Smooth muscle cell (in vitro differentiated cells): ENCODE measurements at regions not wholly inside any gene's neighbourhood (a gene's known extent, or its start where the extent isn't known, plus 50 kb on each side); places are given as distances from the start of the nearest gene placed in this dataset.

Source experiments
- DNase-seq: peaks from one replicate; lab custom pipeline; 2025; ENCODE audit not compliant: unreplicated experiment; lab: John Stamatoyannopoulos, UW
- H2AFZ ChIP-seq: fragments of 200-600 bp; sonication (generic); 2 replicates; pipeline ENCODE4 v1.6.0; 2016; ENCODE audit warnings: antibody characterized with exemption, low read depth, mild to moderate bottlenecking
- H3F3A ChIP-seq: fragments of 200-600 bp; sonication (generic); 2 replicates; pipeline ENCODE4 v1.6.0; 2017; ENCODE audit warnings: antibody characterized with exemption, low read depth
- H3K27ac ChIP-seq: fragments of 200-600 bp; sonication (generic); 2 replicates; pipeline ENCODE4 v1.5.1; 2016; ENCODE audit warnings: low read depth, mild to moderate bottlenecking
- H3K27me3 ChIP-seq: fragments of 200-600 bp; sonication (generic); 2 replicates; pipeline ENCODE4 v1.6.1; 2016; ENCODE audit warnings: low read depth, mild to moderate bottlenecking
- H3K36me3 ChIP-seq: fragments of 200-600 bp; sonication (generic); 2 replicates; pipeline ENCODE4 v1.5.1; 2016; ENCODE audit warnings: low read depth
- H3K4me1 ChIP-seq: fragments of 200-600 bp; sonication (generic); 2 replicates; pipeline ENCODE4 v1.5.1; 2016; ENCODE audit warnings: low read depth
- H3K4me2 ChIP-seq: fragments of 200-600 bp; sonication (generic); 2 replicates; pipeline ENCODE4 v1.6.0; 2016; ENCODE audit warnings: mild to moderate bottlenecking
- H3K4me3 ChIP-seq: fragments of 200-600 bp; sonication (generic); 2 replicates; pipeline ENCODE4 v1.5.1; 2016; ENCODE audit warnings: mild to moderate bottlenecking
- H3K79me2 ChIP-seq: fragments of 200-600 bp; sonication (generic); 2 replicates; pipeline ENCODE4 v1.6.0; 2016; ENCODE audit warnings: low read depth, mild to moderate bottlenecking
- H3K9ac ChIP-seq: fragments of 200-600 bp; sonication (generic); 2 replicates; pipeline ENCODE4 v1.6.0; 2016; ENCODE audit warnings: low read depth
- H3K9me3 ChIP-seq: fragments of 200-600 bp; sonication (generic); replicated peaks from 2 replicates; pipeline ENCODE4 v1.5.1; 2016; ENCODE audit warnings: low read depth
- H4K20me1 ChIP-seq: fragments of 200-600 bp; sonication (generic); 2 replicates; pipeline ENCODE4 v1.6.0; 2016; ENCODE audit warnings: low read depth
- CTCF ChIP-seq: fragments of 200-600 bp; sonication (generic); IDR thresholded peaks from 2 replicates; pipeline ENCODE4 v1.5.1; 2017; ENCODE audit warnings: borderline replicate concordance, mild to moderate bottlenecking, antibody characterized with exemption; ENCODE audit not compliant: insufficient read depth, poor library complexity, severe bottlenecking
- WGBS: methylation state at CpG from one replicate; pipeline ENCODE4 v1.1.7; 2016; ENCODE audit warnings: low lambda C conversion rate; 5-methylcytosine and 5-hydroxymethylcytosine counted together

DNA sequence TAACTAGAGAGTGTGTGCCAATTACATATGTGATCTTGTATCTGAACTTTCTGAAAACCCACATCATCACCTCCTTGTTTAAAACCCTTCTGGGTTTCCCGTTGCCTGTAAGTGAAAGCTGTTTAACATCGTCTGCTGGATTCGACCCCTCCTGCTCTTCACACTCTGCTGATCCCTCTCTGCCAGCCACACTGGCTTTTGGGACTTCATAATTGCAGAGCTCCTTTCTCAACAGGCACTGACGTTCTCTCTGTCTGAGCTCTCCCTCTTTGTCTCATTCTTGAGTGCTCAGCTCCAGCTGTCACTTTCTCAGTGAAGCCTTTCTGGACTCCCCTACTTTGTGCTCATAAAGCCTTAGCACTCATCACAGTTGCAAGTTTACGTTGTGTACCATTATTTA is 153.9 kb downstream of the CEP135 start:
- Histone ChIP-seq H2AFZ (no peak overlapping the region), H3K9ac (no peak overlapping the region), H3K4me1 (peaks cover 6% of the 10 kb centered on the region), H3K4me2 (no peak overlapping the region), H3K79me2 (peaks cover 7% of the 10 kb centered on the region), H3K4me3 (no peak overlapping the region), H3K27me3 (no peaks in the 10 kb centered on the region), H3K9me3 (no peaks in the 10 kb centered on the region), H3K36me3 (no peaks in the 10 kb centered on the region), H3F3A (no peaks in the 10 kb centered on the region), H4K20me1 (no peaks in the 10 kb centered on the region), H3K27ac (no peak overlapping the region)
- no peak for DNase-seq
- WGBS = 25% methylated on average over 5 of the region's 5 CpGs
- TF ChIP-seq CTCF = no peak

DNA sequence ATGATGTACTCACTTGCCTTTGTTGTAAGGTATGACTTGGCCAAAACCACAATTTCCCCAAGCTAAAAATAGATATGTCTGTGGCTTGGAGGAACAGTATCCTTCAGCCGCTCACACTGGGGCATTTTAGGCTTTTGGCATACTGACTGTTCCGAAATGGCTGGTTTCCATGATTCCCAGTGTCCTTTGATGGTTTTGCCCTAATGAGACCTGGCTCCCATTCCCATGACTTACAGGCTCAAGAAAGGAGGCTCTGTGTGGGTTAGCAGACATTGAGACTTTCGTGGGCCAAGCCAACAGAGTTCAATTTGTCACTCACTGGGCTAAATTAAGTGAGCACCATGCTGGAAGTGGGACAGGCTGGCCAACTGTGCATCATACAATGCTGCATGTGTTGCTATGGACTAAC is 150.6 kb downstream of the CEP135 start:
- 67% methylated on average over 3 of the region's 3 CpGs for WGBS
- no peaks in the 10 kb centered on the region for H3F3A ChIP-seq
- no peaks in the 10 kb centered on the region for H3K9me3 ChIP-seq
- peaks cover 7% of the 10 kb centered on the region for H3K79me2 ChIP-seq
- no peak overlapping the region for H3K27ac ChIP-seq
- no peak overlapping the region for H3K9ac ChIP-seq
- H3K4me3 ChIP-seq = no peak overlapping the region
- peaks cover 3% of the 10 kb centered on the region for H4K20me1 ChIP-seq
- no peak overlapping the region for H3K4me2 ChIP-seq
- H3K4me1 ChIP-seq = peaks cover 4% of the 10 kb centered on the region
- no peak for TF ChIP-seq CTCF
- no peaks in the 10 kb centered on the region for H3K36me3 ChIP-seq
- H3K27me3 ChIP-seq = no peaks in the 10 kb centered on the region
- no peak overlapping the region for H2AFZ ChIP-seq
- no peak for DNase-seq

GRCh38 chr4:56093576-56093975 is 144.8 kb downstream of the CEP135 start:
- H4K20me1 ChIP-seq = peaks cover 9% of the 10 kb centered on the region
- no peaks in the 10 kb centered on the region for H3K4me1 ChIP-seq
- H3K9me3 ChIP-seq = no peaks in the 10 kb centered on the region
- no peak overlapping the region for H3K27ac ChIP-seq
- 89% methylated on average over 3 of the region's 3 CpGs for WGBS
- no peak overlapping the region for H3K4me3 ChIP-seq
- H3K9ac ChIP-seq = no peak overlapping the region
- H3K36me3 ChIP-seq = no peaks in the 10 kb centered on the region
- no peaks in the 10 kb centered on the region for H3K27me3 ChIP-seq
- H3F3A ChIP-seq = no peaks in the 10 kb centered on the region
- no peaks in the 10 kb centered on the region for H3K79me2 ChIP-seq
- DNase-seq = no peak
- no peak for TF ChIP-seq CTCF
- no peak overlapping the region for H2AFZ ChIP-seq
- H3K4me2 ChIP-seq = no peak overlapping the region

- H2AFZ ChIP-seq = no peak overlapping the region
- no peak overlapping the region for H3K4me2 ChIP-seq
- no peaks in the 10 kb centered on the region for H3K79me2 ChIP-seq
- peaks cover 8% of the 10 kb centered on the region for H4K20me1 ChIP-seq
- DNase-seq = no peak
- no peak overlapping the region for H3K9ac ChIP-seq
- H3K36me3 ChIP-seq = no peaks in the 10 kb centered on the region
- no peaks in the 10 kb centered on the region for H3K4me1 ChIP-seq
- WGBS = 96% methylated on average over 8 of the region's 8 CpGs
- no peak overlapping the region for H3K27ac ChIP-seq
- H3K27me3 ChIP-seq = no peaks in the 10 kb centered on the region
- H3K9me3 ChIP-seq = no peaks in the 10 kb centered on the region
- no peaks in the 10 kb centered on the region for H3F3A ChIP-seq
- TF ChIP-seq CTCF = no peak
- H3K4me3 ChIP-seq = no peak overlapping the region
These were observed 143.8 kb downstream of the CEP135 start for GRCh38 chr4:56092540-56092939.
